ENCODE measurements at regions not wholly inside any gene's neighbourhood (a gene's known extent, or its start where the extent isn't known, plus 50 kb on each side); places are given as distances from the start of the nearest gene placed in this dataset.

- ChIA-PET CTCF (no interaction called here), SMC1A (ENCODE audit: uncharacterized antibody, unreplicated experiment) (no interaction called here), RAD21 (ENCODE audit: unreplicated experiment) (no interaction called here), POLR2A (no interaction called here)
- no peaks in the 10 kb centered on the region; the same call in 2 of the 3 replicates for H3K9me3 ChIP-seq (replicated peaks; ENCODE audit: control insufficient read depth, insufficient read depth, low read length)
- H3K36me3 ChIP-seq (ENCODE audit: control insufficient read depth in 2 of 2, insufficient read depth in 2 of 2, low read length in 1 of 2) = no peaks in the 10 kb centered on the region
- in situ Hi-C loops (cut with MboI) (no loop called here), intact Hi-C loops (cut with micrococcal nuclease; ENCODE audit: unreplicated experiment) (no loop called here)
- ATAC-seq (no peak), FAIRE-seq (no peak), DNase-seq (ENCODE audit: low read depth, low spot score) (no peak)
- H3K4me1 ChIP-seq (ENCODE audit: control insufficient read depth, insufficient read depth, low read length) = no peaks in the 10 kb centered on the region
- no TSS peak for BruUV-seq (replicated peaks)
- no peaks in the 10 kb centered on the region for H3K79me2 ChIP-seq (ENCODE audit: control insufficient read depth, insufficient read depth, low read length)
- H3K4me3 ChIP-seq = no peak overlapping the region
- WGBS (ENCODE audit: insufficient coverage, insufficient replicate concordance, low lambda C conversion rate, missing lambda C conversion rate) = 61% methylated on average over 10 of the region's 10 CpGs
- no peaks in the 10 kb centered on the region for H3K27me3 ChIP-seq (replicated peaks in 1 of 2; ENCODE audit: control insufficient read depth in 2 of 2, insufficient read depth in 2 of 2, low read length in 1 of 2)
- H2AFZ ChIP-seq (ENCODE audit: control insufficient read depth, low read depth, low read length) = no peak overlapping the region
- H3K27ac ChIP-seq (ENCODE audit: control insufficient read depth, insufficient read depth) = no peak overlapping the region
- H4K20me1 ChIP-seq (ENCODE audit: control insufficient read depth, insufficient read depth) = no peaks in the 10 kb centered on the region
- no peak overlapping the region for H3K4me2 ChIP-seq (ENCODE audit: control insufficient read depth, insufficient read depth)
- H3K9ac ChIP-seq (ENCODE audit: control insufficient read depth, insufficient read depth, low read length) = no peak overlapping the region
- TF ChIP-seq CEBPZ (IDR thresholded peaks at IDR 0.05; ENCODE audit: low read depth, low read length) = no peak
- no peak for TF ChIP-seq BMI1 (IDR thresholded peaks at IDR 0.05; ENCODE audit: borderline replicate concordance)
- TF ChIP-seq PRDM15 (CRISPR knock-in tag; IDR thresholded peaks at IDR 0.05) = no peak
- TF ChIP-seq IRF5 (IDR thresholded peaks at IDR 0.05; ENCODE audit: borderline replicate concordance) = no peak
- TF ChIP-seq USF2 (IDR thresholded peaks at IDR 0.05; ENCODE audit: borderline replicate concordance, low read depth, low read length) = no peak
- TF ChIP-seq ASH2L (IDR thresholded peaks at IDR 0.05; ENCODE audit: borderline replicate concordance, low read depth) = no peak
- no peak for TF ChIP-seq NBN (IDR thresholded peaks at IDR 0.05)
- no peak for TF ChIP-seq MEF2A (IDR thresholded peaks at IDR 0.05; ENCODE audit: insufficient read depth, low read depth, low read length)
- TF ChIP-seq ZBTB4 (CRISPR knock-in tag; IDR thresholded peaks at IDR 0.05) = no peak
- no peak for TF ChIP-seq SMARCA5 (IDR thresholded peaks at IDR 0.05)
- no peak for TF ChIP-seq IKZF2 (IDR thresholded peaks at IDR 0.05)
Measured at GRCh38 chrX:40282946-40283660, 185.3 kb upstream of the BCOR start.
